ENCODE measurements at regions not wholly inside any gene's neighbourhood (a gene's known extent, or its start where the extent isn't known, plus 50 kb on each side); places are given as distances from the start of the nearest gene placed in this dataset.
"Not testable (repeated sequence)": the region's sequence is repeated elsewhere in the genome, so short reads cannot be mapped to it uniquely, and the experiment has no call there.

DNA sequence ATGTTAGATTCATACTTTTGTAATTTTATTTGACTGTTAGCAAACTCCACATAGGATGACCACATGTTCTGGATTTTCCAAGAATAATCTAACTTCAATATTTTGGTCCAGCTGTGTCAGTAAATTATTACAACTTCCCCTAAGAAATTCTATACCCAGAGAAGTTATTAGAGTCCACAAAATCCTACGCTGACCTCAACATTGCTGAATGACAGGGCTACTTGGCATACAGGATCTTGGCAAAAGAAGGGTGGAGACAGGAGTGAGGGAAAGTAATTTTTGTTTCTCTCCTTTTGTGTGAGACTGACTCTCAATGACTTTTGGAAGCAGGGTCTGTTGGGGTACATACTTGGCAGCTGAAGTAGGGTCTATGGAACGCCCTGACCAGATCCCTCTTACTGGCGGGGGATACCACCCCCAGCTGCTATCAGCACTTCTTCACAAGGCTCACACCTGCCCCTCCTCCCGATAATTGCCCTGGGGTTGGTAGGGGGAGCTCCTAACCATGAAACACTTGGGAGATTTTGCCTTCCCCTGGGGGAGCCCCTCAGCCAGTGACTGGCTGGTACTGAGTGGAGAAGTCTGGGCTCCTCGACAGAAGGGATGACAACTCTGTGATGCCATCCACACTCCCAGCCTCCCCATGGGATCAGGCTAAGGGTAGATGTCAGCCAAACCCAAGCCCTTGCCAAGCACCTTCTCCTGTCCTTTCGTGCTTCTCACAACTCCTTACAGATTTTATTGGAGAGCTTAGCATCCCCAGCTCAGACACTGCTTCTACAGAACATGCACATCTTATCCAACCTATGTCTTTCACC, 110.6 kb upstream of the FHL2 start:
- Mint-ChIP-seq H3K27ac (no peak overlapping the region), H3K27me3 (peaks cover 32% of the 10 kb centered on the region), H3K36me3 (no peaks in the 10 kb centered on the region), H3K4me1 (no peaks in the 10 kb centered on the region), H3K4me3 (no peak overlapping the region), H3K9me3 (ENCODE audit: low read depth) (no peaks in the 10 kb centered on the region)
- CTCF ChIA-PET, result interaction anchor here (1.5 to 1.8 kb wide), 2 partner anchors 9 to 139 kb away, joined by 3 to 4 read pairs; no protein-coding TSS in a partner anchor
- DNase-seq (no peak), ATAC-seq (no peak)

DNA sequence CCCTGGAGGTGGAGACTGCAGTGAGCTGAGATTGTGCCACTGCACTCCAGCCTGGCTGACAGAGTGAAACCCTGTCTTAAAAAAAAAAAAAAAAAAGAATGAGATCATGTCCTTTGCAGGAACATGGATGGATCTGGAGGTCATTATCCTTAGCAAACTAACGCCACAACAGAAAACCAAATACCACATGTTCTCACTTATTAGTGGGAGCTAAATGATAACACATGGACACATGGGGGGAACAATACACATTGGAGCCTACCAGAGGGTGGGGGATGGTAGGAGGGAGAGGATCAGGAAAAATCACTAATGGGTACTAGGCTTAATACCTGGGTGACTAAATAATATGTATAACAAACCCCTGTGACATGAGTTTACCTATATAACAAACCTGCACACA, 108.0 kb upstream of the FHL2 start:
- ATAC-seq; H3K27ac Mint-ChIP-seq; H3K4me3 Mint-ChIP-seq; CTCF ChIA-PET; DNase-seq; H3K36me3 Mint-ChIP-seq; H3K9me3 Mint-ChIP-seq (ENCODE audit: low read depth); H3K4me1 Mint-ChIP-seq: not testable (repeated sequence)
- H3K27me3 Mint-ChIP-seq, result peaks cover 18% of the 10 kb centered on the region

DNA sequence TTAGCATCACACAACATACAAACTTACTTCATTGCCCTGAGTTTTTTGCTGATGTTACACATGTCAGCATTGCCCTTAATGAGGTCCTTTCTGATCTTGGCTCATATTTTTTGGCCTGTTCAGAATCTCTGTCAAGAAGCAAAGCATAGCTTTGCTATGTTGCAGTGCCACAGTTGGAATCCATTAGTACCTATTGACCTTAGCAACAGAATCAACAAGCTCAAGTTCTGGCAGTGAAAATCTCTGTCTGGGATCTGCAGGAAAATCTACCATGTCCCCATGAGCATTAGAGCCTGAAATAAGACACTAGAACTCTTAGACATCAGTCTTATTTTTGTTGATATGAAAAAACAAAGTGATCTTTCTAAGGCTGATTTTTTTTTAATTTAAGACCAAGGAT, 105.6 kb upstream of the FHL2 start:
- CTCF ChIA-PET, result interaction anchor here (1.1 kb wide), 1 partner anchor 9 kb away, joined by 3 read pairs; no protein-coding TSS in a partner anchor

DNA sequence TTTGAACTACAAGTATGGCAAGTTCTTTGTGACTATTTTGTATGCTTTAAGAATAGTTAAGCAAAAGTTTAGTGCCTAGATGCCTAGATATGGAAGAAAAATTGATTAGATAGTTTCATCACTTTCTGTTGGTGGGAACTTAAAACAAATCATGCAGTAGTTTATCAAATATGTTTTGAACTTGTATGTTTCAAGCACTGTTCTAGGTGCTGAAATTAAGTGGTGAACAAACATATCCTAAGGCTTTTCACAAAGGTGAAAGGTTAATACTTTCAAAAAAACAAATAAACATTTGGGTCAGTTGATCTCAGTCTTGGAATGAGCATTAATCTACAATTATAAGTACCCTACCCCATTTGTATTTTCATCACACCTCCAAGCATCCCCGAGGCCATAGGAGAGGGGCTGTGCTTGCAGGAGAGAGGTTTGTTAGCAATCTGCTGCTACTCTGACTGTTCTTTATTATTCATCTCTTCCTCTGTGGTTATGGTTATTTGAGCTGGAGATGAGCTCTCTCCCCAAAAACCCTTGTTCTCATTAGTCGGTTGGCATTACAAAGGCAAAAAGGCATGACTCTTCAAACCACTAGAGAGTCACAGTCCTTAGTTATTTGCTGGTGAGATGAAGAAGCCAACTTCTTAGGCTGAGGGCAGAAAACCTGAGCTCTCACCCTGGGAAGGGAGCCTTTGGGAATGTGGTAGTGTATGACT, 103.9 kb upstream of the FHL2 start:
- CTCF ChIA-PET, result no interaction called here
- DNase-seq (no peak), ATAC-seq (no peak)
- H3K9me3 Mint-ChIP-seq (ENCODE audit: low read depth), result no peaks in the 10 kb centered on the region
- H3K4me1 Mint-ChIP-seq, result peaks cover 1% of the 10 kb centered on the region
- no peak overlapping the region for H3K27ac Mint-ChIP-seq
- peaks cover 10% of the 10 kb centered on the region for H3K27me3 Mint-ChIP-seq
- no peaks in the 10 kb centered on the region for H3K36me3 Mint-ChIP-seq
- H3K4me3 Mint-ChIP-seq, result no peak overlapping the region

More for the DNA sequence above, 105.6 kb upstream of the FHL2 start:
- Mint-ChIP-seq H3K4me1 (peaks cover 1% of the 10 kb centered on the region), H3K27me3 (peaks cover 10% of the 10 kb centered on the region), H3K4me3 (no peak overlapping the region), H3K36me3 (no peaks in the 10 kb centered on the region), H3K9me3 (ENCODE audit: low read depth) (no peaks in the 10 kb centered on the region), H3K27ac (no peak overlapping the region)
- DNase-seq (no peak), ATAC-seq (no peak)

DNA sequence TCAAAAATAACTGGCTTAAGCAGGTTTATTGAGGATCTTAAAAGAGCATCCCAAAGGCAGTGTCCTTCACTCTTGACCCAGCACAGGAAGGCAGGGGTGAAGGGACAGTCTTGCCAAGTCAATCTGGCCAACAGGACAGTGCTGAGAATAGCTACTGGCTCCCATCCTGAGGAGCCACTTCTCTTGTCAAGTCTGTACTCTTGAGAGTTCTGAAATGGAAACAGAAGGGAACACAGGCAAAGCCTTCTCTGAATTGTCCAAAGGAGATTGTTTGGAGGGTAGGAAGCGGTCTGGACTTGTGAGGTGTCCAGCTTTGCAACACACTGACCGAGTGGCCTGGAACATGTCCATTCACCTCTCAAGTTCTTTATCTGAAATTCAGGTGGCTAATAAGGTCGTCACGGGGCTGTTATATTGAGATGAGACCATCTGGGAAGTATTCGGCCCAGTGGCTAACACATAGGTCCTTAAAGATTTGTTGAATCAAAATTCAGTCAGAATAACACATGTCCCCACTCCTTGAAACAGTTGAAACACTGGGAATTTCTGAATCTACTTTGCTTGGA, 99.5 kb upstream of the FHL2 start:
- Mint-ChIP-seq H3K36me3 (no peaks in the 10 kb centered on the region), H3K4me3 (no peak overlapping the region), H3K4me1 (no peaks in the 10 kb centered on the region), H3K27ac (no peak overlapping the region), H3K9me3 (ENCODE audit: low read depth) (no peaks in the 10 kb centered on the region), H3K27me3 (peaks cover 19% of the 10 kb centered on the region)
- no peak for ATAC-seq
- DNase-seq, result no peak
- CTCF ChIA-PET, result no interaction called here

DNA sequence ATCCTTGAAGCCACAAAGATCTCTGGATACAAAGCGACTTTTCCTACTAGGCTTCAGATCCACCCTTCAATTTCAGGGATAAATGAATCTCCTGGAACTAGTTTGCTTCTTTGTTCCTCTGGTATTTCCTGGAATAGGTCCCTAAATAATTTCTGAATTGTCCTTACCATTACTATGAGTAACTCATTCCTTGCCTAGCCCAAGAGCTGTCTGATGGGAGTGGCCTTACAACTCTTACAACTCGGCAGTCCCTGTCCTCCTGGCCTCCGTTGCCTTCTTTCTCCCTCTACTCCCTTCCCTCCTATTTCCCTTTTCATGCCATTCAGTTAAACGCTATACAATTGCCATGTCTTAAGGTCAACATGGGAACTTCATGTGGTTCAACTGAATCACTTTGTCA, 98.2 kb upstream of the FHL2 start:
- CTCF ChIA-PET, result no interaction called here

DNA sequence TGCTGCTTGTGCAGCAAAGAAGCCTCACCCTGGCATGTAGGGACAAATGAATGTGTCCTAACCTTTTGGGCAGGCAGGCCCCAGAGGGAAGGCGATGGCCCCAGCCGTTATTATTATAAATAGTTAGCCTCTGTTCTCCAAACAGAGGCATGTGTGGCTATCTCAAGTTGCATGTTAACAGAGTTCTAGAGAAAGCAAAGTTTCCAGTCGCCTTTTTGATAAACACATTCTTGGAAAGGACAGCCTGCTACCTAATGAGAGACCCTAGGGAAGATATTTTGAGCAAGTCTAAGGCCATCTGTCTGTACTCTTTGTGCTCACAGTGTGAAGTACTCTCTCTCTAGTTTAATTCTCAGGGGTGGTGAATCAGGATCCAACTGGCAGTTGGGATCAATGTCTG, 97.4 kb upstream of the FHL2 start:
- ATAC-seq (no peak), DNase-seq (no peak)
- H3K9me3 Mint-ChIP-seq (ENCODE audit: low read depth), result peaks cover 4% of the 10 kb centered on the region
- no peak overlapping the region for H3K27ac Mint-ChIP-seq
- CTCF ChIA-PET, result no interaction called here
- H3K27me3 Mint-ChIP-seq, result peaks cover 30% of the 10 kb centered on the region
- H3K4me1 Mint-ChIP-seq, result no peaks in the 10 kb centered on the region
- no peak overlapping the region for H3K4me3 Mint-ChIP-seq
- H3K36me3 Mint-ChIP-seq, result peaks cover 1% of the 10 kb centered on the region

More for the DNA sequence above, 98.2 kb upstream of the FHL2 start:
- Mint-ChIP-seq H3K9me3 (ENCODE audit: low read depth) (peaks cover 4% of the 10 kb centered on the region), H3K4me1 (no peaks in the 10 kb centered on the region), H3K4me3 (no peak overlapping the region), H3K36me3 (peaks cover 1% of the 10 kb centered on the region), H3K27me3 (peaks cover 27% of the 10 kb centered on the region), H3K27ac (no peak overlapping the region)
- DNase-seq, result no peak
- no peak for ATAC-seq

DNA sequence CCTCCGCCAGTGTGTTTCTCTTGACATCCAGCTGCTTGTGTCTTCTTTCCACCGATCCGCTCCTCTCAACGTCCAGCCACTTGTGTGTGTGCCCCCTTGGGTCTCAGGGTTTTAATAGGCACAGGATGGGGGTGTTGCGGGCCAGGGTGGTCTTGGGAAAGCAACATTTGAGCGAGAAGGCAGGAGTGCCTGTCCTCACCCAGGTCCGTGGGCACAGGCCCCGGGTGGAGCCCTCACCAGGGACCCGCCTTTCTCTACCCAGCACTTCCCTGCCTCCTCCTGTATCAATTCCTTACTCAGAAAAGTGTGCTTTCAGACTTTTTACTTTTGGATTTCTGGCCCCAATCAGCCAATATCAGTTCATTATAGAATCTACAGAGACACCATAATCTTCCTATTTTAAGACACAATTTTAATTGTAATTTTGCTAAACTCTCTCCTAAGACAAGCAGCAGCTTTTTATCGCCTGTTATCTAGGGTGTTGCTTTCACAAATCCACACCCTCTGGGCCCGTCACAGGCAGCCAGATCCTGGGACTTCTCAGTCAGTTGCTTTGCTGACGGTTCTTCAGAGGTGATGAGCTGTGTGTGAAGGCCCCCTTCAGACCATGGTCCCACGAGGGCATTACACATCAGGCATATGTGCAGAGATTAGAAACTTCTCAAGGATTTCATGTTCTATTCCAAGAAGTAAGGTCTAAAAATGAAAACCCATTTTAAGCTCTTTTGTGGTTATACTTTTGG, 96.0 kb upstream of the FHL2 start:
- Mint-ChIP-seq H3K4me1 (no peaks in the 10 kb centered on the region), H3K27me3 (peaks cover 36% of the 10 kb centered on the region), H3K27ac (no peak overlapping the region), H3K9me3 (ENCODE audit: low read depth) (peaks cover 4% of the 10 kb centered on the region), H3K36me3 (peaks cover 1% of the 10 kb centered on the region), H3K4me3 (no peak overlapping the region)
- DNase-seq (no peak), ATAC-seq (no peak)
- CTCF ChIA-PET, result no interaction called here

DNA sequence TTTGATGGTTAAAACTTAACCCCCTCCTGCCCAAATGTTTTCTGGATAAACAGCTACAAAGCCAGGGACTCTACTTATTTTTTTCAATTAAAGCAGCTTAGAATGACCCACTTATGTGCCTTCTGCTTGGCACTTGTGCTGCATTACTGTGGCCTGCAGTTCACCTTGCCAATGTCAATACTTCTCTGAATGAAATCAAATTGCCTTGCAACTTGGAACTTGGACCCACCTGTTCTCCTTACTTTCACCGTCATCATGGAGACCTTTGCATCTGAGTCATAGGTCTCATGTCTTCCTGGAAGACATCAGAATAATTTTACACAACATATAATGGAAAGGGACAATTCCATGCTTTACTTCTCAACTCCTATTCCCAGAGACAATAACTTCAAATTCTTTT, 92.1 kb upstream of the FHL2 start:
- Mint-ChIP-seq H3K9me3 (ENCODE audit: low read depth) (peaks cover 4% of the 10 kb centered on the region), H3K36me3 (peaks cover 1% of the 10 kb centered on the region), H3K4me1 (no peaks in the 10 kb centered on the region), H3K27ac (no peak overlapping the region), H3K27me3 (peaks cover 36% of the 10 kb centered on the region), H3K4me3 (no peak overlapping the region)
- ATAC-seq (no peak), DNase-seq (no peak)
- CTCF ChIA-PET, result no interaction called here

DNA sequence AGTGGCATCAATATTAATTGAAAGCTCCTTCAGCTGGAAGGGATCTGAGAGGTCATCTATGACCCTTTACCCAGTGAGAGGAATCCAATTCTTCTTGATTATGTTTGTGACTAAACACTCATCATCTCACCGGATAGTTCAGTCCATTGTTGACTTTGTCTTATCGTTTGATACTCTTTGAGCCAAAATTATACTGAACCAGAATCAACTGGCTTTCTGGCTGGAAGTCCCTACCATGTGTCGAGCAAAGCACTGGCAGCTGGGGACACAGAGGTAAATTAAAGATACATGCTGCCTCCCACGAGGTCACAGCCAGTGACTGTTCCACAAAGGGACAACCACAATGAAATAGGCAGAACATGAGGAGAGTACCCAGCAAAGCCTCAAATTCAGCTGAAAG, 91.4 kb upstream of the FHL2 start:
- no peaks in the 10 kb centered on the region for H3K4me1 Mint-ChIP-seq
- DNase-seq, result no peak
- peaks cover 36% of the 10 kb centered on the region for H3K27me3 Mint-ChIP-seq
- CTCF ChIA-PET, result no interaction called here
- peaks cover 1% of the 10 kb centered on the region for H3K36me3 Mint-ChIP-seq
- no peak for ATAC-seq
- no peak overlapping the region for H3K27ac Mint-ChIP-seq
- H3K9me3 Mint-ChIP-seq (ENCODE audit: low read depth), result peaks cover 4% of the 10 kb centered on the region
- no peak overlapping the region for H3K4me3 Mint-ChIP-seq

DNA sequence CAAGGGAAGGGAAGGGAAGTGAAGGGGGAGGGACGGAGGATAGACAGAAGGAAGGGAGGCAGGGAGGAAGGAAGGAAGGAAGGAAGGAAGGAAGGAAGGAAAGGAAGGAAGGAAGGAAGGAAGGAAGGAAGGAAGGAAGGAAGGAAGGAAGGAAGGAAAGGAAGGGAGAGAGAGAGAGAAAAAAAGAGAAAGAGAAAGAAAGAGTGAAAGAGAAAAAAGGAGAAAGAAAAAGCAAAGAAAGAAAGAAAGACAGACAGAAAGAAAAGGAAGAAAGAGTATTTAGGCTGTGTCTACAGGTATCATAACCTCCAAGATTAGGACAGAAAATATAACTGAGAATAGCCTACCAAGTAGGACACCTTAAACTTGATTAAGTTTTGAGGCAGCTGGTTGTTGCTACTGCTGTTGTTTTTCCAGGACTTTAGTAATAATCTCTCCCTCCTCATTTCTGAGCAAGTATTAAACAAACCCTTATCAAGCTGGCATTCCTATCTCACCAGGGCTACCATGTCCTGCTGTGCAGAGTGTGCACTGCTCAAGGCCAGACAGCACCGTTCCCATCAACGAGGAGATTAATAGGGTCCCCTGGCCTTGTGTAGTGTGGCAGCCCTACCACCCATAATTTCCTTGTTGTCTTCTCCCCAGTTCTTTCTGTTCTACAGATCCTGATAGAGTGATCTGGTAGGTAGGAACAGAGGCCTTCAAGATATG, 90.5 kb upstream of the FHL2 start:
- peaks cover 1% of the 10 kb centered on the region for H3K36me3 Mint-ChIP-seq
- no peak for DNase-seq
- H3K9me3 Mint-ChIP-seq (ENCODE audit: low read depth), result peaks cover 4% of the 10 kb centered on the region
- H3K4me3 Mint-ChIP-seq, result no peak overlapping the region
- no peak overlapping the region for H3K27ac Mint-ChIP-seq
- CTCF ChIA-PET, result no interaction called here
- H3K4me1 Mint-ChIP-seq, result no peaks in the 10 kb centered on the region
- H3K27me3 Mint-ChIP-seq, result peaks cover 36% of the 10 kb centered on the region
- no peak for ATAC-seq

DNA sequence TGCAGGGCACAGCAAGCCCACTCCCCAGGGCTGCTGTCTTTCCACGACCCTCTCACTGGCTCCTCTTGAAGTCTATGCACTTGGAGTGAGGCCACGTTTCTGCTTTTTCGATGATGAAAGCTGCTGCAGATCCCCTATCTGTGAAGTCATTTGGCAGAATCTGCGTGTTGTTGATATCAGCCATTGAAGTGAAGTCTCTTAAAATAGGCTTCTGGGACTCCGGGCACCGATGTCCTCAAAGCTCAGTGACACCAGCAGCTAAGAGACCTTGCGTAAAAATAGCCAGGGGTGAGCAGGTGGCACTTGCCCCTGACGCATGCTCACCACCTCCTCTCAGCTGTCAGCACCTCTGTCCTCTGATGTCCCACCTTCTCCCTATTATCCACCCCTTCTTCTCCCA, 89.4 kb upstream of the FHL2 start:
- peaks cover 4% of the 10 kb centered on the region for H3K9me3 Mint-ChIP-seq (ENCODE audit: low read depth)
- H3K27ac Mint-ChIP-seq, result no peak overlapping the region
- peaks cover 28% of the 10 kb centered on the region for H3K27me3 Mint-ChIP-seq
- H3K36me3 Mint-ChIP-seq, result peaks cover 1% of the 10 kb centered on the region
- CTCF ChIA-PET, result no interaction called here
- ATAC-seq (no peak), DNase-seq (no peak)
- no peak overlapping the region for H3K4me3 Mint-ChIP-seq
- no peaks in the 10 kb centered on the region for H3K4me1 Mint-ChIP-seq
